Testis (tissue), 2 donors: ENCODE measurements at regions not wholly inside any gene's neighbourhood (a gene's known extent, or its start where the extent isn't known, plus 50 kb on each side); places are given as distances from the start of the nearest gene placed in this dataset.

ENCODE experiments used
- DNase-seq: peaks from one replicate; pipeline ENCODE4 v3.0.0-alpha.2; 2019
- H3K27ac ChIP-seq, 2 donors: fragments of 200-600 bp; sonication (generic); one replicate each; pipeline ENCODE4 v1.5.1; 2019
- H3K27me3 ChIP-seq: fragments of 200-600 bp; sonication (generic); one replicate; pipeline ENCODE4 v1.5.1; 2019
- H3K36me3 ChIP-seq: fragments of 200-600 bp; sonication (generic); one replicate; pipeline ENCODE4 v1.5.1; 2017; ENCODE audit warnings: low read depth; ENCODE audit errors: missing control alignments
- H3K4me1 ChIP-seq: fragments of 200-600 bp; sonication (generic); one replicate; pipeline ENCODE4 v1.5.1; 2019
- H3K4me3 ChIP-seq, 2 donors: fragments of 200-600 bp; sonication (generic); one replicate each; pipeline ENCODE4 v1.5.1; 2017 to 2019
- H3K9me3 ChIP-seq: fragments of 200-600 bp; sonication (generic); one replicate; pipeline ENCODE4 v1.5.1; 2017
- POLR2A ChIP-seq: fragments of 450-650 bp; IDR thresholded peaks from one replicate; pipeline ENCODE4 v1.6.1; 2017; ENCODE audit warnings: antibody characterized with exemption, mild to moderate bottlenecking, moderate library complexity
- WGBS, 2 donors: methylation state at CpG; one replicate each; pipeline ENCODE4 v1.1.5; 2018; 5-methylcytosine and 5-hydroxymethylcytosine counted together
- intact Hi-C: fragments of 100-400 bp; cut with DNase I; formaldehyde crosslinking; loops from one replicate; pipeline ENCODE4 v1.15.1; 2023; ENCODE audit warnings: low total_unique reads
- TF ChIP-seq, protein P1 (sequence below), 3 experiments: fragments of 450-650 bp in 2 of 3; fragments of 200-600 bp in 1 of 3; sonication (generic) in 1 of 3; IDR thresholded peaks; one replicate each; pipeline ENCODE4 v1.5.1; 2016 to 2019; ENCODE audit warnings: antibody characterized with exemption in 3 of 3, mild to moderate bottlenecking in 2 of 3, moderate library complexity in 1 of 3

DNA sequence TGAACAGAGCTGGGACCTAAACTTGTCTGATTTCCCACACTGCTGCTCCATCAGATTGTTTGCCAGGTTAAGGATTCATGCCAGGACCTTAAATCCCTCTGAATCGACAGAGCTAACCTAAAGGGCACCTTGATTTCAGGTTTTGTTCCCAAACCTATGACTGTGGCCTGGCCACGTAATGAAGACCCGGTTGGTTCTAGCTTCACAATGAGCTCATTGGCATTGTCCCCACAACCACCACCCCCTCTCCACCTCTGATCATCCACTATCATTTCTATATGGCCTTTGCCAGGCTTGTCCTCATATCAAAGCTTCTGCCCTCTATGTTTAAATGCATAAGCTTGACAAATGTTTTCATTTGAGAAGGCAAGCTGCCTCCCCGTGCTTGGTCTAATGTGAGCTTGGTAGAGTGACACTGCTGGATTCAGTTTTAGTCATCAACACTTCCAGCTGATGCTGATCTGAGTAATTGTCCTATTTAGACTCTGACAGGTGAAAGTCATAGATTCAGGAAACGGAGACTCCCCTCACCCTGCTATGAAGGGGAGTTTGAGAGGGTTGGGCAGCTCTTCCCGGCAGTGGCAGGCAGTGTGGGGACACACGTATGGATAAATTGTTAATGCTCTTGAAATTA, 407.1 kb upstream of the CFAP20DC start:
- intact Hi-C loops = no loop called here
- no peak for TF ChIP-seq POLR2A
- TF ChIP-seq, protein P1, sequence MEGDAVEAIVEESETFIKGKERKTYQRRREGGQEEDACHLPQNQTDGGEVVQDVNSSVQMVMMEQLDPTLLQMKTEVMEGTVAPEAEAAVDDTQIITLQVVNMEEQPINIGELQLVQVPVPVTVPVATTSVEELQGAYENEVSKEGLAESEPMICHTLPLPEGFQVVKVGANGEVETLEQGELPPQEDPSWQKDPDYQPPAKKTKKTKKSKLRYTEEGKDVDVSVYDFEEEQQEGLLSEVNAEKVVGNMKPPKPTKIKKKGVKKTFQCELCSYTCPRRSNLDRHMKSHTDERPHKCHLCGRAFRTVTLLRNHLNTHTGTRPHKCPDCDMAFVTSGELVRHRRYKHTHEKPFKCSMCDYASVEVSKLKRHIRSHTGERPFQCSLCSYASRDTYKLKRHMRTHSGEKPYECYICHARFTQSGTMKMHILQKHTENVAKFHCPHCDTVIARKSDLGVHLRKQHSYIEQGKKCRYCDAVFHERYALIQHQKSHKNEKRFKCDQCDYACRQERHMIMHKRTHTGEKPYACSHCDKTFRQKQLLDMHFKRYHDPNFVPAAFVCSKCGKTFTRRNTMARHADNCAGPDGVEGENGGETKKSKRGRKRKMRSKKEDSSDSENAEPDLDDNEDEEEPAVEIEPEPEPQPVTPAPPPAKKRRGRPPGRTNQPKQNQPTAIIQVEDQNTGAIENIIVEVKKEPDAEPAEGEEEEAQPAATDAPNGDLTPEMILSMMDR (IDR thresholded peaks at IDR 0.05) = no peak
- Histone ChIP-seq H3K4me3 (no peak overlapping the region), H3K9me3 (no peaks in the 10 kb centered on the region), H3K27ac (no peak overlapping the region), H3K27me3 (no peaks in the 10 kb centered on the region), H3K36me3 (no peaks in the 10 kb centered on the region), H3K4me1 (no peaks in the 10 kb centered on the region)
- DNase-seq = no peak
- 81 to 96% methylated on average over 7 of the region's 7 CpGs for WGBS, 2 donors

- no peaks in the 10 kb centered on the region for H3K4me1 ChIP-seq
- no peaks in the 10 kb centered on the region for H3K36me3 ChIP-seq
- intact Hi-C loops = no loop called here
- H3K9me3 ChIP-seq = no peaks in the 10 kb centered on the region
- H3K27me3 ChIP-seq = no peaks in the 10 kb centered on the region
- no peak for DNase-seq
- H3K27ac ChIP-seq = no peak overlapping the region
- H3K4me3 ChIP-seq = no peak overlapping the region
- TF ChIP-seq, protein P1 (IDR thresholded peaks at IDR 0.05) = no peak
- TF ChIP-seq POLR2A = no peak
- 74 to 86% methylated on average over 7 of the region's 7 CpGs for WGBS, 2 donors
Measured at GRCh38 chr3:59451800-59452746, 402.2 kb upstream of the CFAP20DC start.

- DNase-seq = no peak
- no peak for TF ChIP-seq POLR2A
- TF ChIP-seq, protein P1 (IDR thresholded peaks at IDR 0.05) = no peak
- intact Hi-C loops = no loop called here
Measured at GRCh38 chr3:59450946-59451763, 401.3 kb upstream of the CFAP20DC start.

DNA sequence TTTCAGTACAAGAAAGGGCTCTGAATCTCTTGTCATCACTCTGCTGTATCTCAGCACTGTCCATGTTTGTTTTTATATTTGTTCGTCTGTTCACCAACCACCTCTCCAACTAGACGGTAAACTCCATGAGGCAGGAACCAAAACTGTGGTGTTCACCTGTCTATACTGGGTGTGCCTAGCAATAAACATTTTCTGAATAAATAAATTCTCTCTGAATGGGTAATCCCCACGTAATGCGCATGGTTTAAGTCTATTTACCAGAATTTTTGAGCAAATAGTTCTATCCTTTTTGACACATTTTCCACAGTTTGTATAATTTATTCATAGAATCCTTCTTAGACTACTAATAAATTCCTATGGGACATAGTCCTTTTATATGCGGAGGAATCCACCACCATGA, 400.6 kb upstream of the CFAP20DC start:
- TF ChIP-seq, protein P1 (IDR thresholded peaks at IDR 0.05) = no peak
- TF ChIP-seq POLR2A = no peak
- H3K4me1 ChIP-seq = no peaks in the 10 kb centered on the region
- WGBS, 2 donors = 94 to 97% methylated on average over 5 of the region's 5 CpGs
- no peaks in the 10 kb centered on the region for H3K27me3 ChIP-seq
- no peaks in the 10 kb centered on the region for H3K9me3 ChIP-seq
- H3K27ac ChIP-seq = no peak overlapping the region
- DNase-seq = no peak
- H3K4me3 ChIP-seq = no peak overlapping the region
- intact Hi-C loops = no loop called here
- H3K36me3 ChIP-seq = no peaks in the 10 kb centered on the region

More at GRCh38 chr3:59450946-59451763, 401.3 kb upstream of the CFAP20DC start:
- Histone ChIP-seq H3K4me1 (no peaks in the 10 kb centered on the region), H3K27ac (no peak overlapping the region), H3K27me3 (no peaks in the 10 kb centered on the region), H3K4me3 (no peak overlapping the region), H3K36me3 (no peaks in the 10 kb centered on the region), H3K9me3 (no peaks in the 10 kb centered on the region)
- WGBS, 2 donors = 57 to 66% methylated on average over 6 of the region's 6 CpGs
